Fibroblast of lung (primary cell): ENCODE measurements at regions not wholly inside any gene's neighbourhood (a gene's known extent, or its start where the extent isn't known, plus 50 kb on each side); places are given as distances from the start of the nearest gene placed in this dataset.

ENCODE experiments used
- DNase-seq, 2 donors: peaks; one replicate each; pipeline versions ENCODE4 v3.0.0 to v3.0.0-alpha.2; 2010; ENCODE audit warnings: low read depth in 2 of 2
- H2AFZ ChIP-seq: 2 replicates; pipeline ENCODE4 v1.5.1; 2012; ENCODE audit warnings: low read length, control low read depth, inconsistent platforms
- H3K27ac ChIP-seq: 2 replicates; pipeline ENCODE4 v1.5.1; 2011; ENCODE audit warnings: low read length, control low read depth; ENCODE audit not compliant: insufficient read depth
- H3K27me3 ChIP-seq: 2 replicates; pipeline ENCODE4 v1.5.1; 2011; ENCODE audit warnings: mild to moderate bottlenecking, low read length; ENCODE audit not compliant: control insufficient read depth, insufficient read depth
- H3K36me3 ChIP-seq: 2 replicates; pipeline ENCODE4 v1.5.1; 2011; ENCODE audit warnings: low read length; ENCODE audit not compliant: control insufficient read depth, insufficient read depth
- H3K4me1 ChIP-seq: 2 replicates; pipeline ENCODE4 v1.5.1; 2011; ENCODE audit warnings: low read length; ENCODE audit not compliant: control insufficient read depth, insufficient read depth; ENCODE audit errors: extremely low read depth
- H3K4me2 ChIP-seq: 2 replicates; pipeline ENCODE4 v1.5.1; 2011; ENCODE audit warnings: low read length, control low read depth; ENCODE audit not compliant: insufficient read depth; ENCODE audit errors: extremely low read depth
- H3K4me3 ChIP-seq, 4 experiments: fragments of 200-600 bp in 1 of 4; sonication (generic) in 1 of 4; replicated peaks in 1 of 4; 2 replicates each; pipeline ENCODE4 v1.5.1; 2011 to 2016; ENCODE audit warnings: low read length in 4 of 4, low read depth in 3 of 4, mild to moderate bottlenecking in 3 of 4, control low read depth in 2 of 4, inconsistent platforms in 1 of 4, mixed read lengths in 1 of 4; ENCODE audit not compliant: insufficient read depth in 1 of 4; ENCODE audit errors: control extremely low read depth in 1 of 4
- H3K79me2 ChIP-seq: 2 replicates; pipeline ENCODE4 v1.5.1; 2012; ENCODE audit warnings: mild to moderate bottlenecking, low read length, inconsistent platforms; ENCODE audit not compliant: control insufficient read depth, insufficient read depth
- H3K9ac ChIP-seq: 2 replicates; pipeline ENCODE4 v1.5.1; 2011; ENCODE audit warnings: mild to moderate bottlenecking, low read length, control low read depth; ENCODE audit not compliant: insufficient read depth
- H3K9me3 ChIP-seq: 2 replicates; pipeline ENCODE4 v1.5.1; 2012; ENCODE audit warnings: low read depth, low read length; ENCODE audit not compliant: control insufficient read depth, insufficient read depth
- H4K20me1 ChIP-seq: 2 replicates; pipeline ENCODE4 v1.5.1; 2011; ENCODE audit warnings: low read length; ENCODE audit not compliant: control insufficient read depth, insufficient read depth; ENCODE audit errors: extremely low read depth
- CTCF ChIP-seq, 2 donors: IDR thresholded peaks in 1 of 2; conservative IDR thresholded peaks in 1 of 2; 1 replicate in 1 of 2; 2 replicates in 1 of 2; pipeline ENCODE4 v1.5.1; 2011 to 2012; ENCODE audit warnings: low read length in 2 of 2, control low read depth in 1 of 2, inconsistent platforms in 1 of 2, low read depth in 1 of 2, mild to moderate bottlenecking in 1 of 2
- EZH2 ChIP-seq: IDR thresholded peaks from 2 replicates; pipeline ENCODE4 v1.5.1; 2012; ENCODE audit warnings: low read length, control low read depth, mild to moderate bottlenecking; ENCODE audit errors: missing control alignments

- Histone ChIP-seq H3K36me3 (no peaks in the 10 kb centered on the region), H3K4me1 (no peaks in the 10 kb centered on the region), H3K79me2 (no peaks in the 10 kb centered on the region), H3K4me2 (no peak overlapping the region), H3K4me3 (no peak overlapping the region), H3K9me3 (no peaks in the 10 kb centered on the region), H3K9ac (no peak overlapping the region), H3K27me3 (no peaks in the 10 kb centered on the region), H3K27ac (no peak overlapping the region), H4K20me1 (no peaks in the 10 kb centered on the region), H2AFZ (no peak overlapping the region)
- no peak for TF ChIP-seq CTCF (conservative IDR thresholded peaks at IDR 0.05 in 1 of 2, IDR thresholded peaks at IDR 0.05 in 1 of 2; ENCODE audit: low read depth in 1 of 2, low read length in 2 of 2)
- DNase-seq: no peak
Measured at GRCh38 chr1:47608296-47608875, 170.5 kb downstream of the FOXD2 start.

GRCh38 chr1:47611992-47612391 is 174.1 kb downstream of the FOXD2 start:
- no peak for TF ChIP-seq CTCF (conservative IDR thresholded peaks at IDR 0.05 in 1 of 2, IDR thresholded peaks at IDR 0.05 in 1 of 2; ENCODE audit: low read depth in 1 of 2, low read length in 2 of 2)
- TF ChIP-seq EZH2: no peak
- Histone ChIP-seq H4K20me1 (no peaks in the 10 kb centered on the region), H2AFZ (no peak overlapping the region), H3K27me3 (no peaks in the 10 kb centered on the region), H3K79me2 (no peaks in the 10 kb centered on the region), H3K27ac (no peak overlapping the region), H3K9me3 (no peaks in the 10 kb centered on the region), H3K4me3 (no peak overlapping the region), H3K36me3 (no peaks in the 10 kb centered on the region), H3K4me1 (no peaks in the 10 kb centered on the region), H3K9ac (no peak overlapping the region), H3K4me2 (no peak overlapping the region)
- no peak for DNase-seq

- TF ChIP-seq EZH2 (no peak), CTCF (conservative IDR thresholded peaks at IDR 0.05 in 1 of 2, IDR thresholded peaks at IDR 0.05 in 1 of 2; ENCODE audit: low read depth in 1 of 2, low read length in 2 of 2) (no peak)
- no peak overlapping the region for H3K4me3 ChIP-seq
- H3K9ac ChIP-seq: no peak overlapping the region
- H3K4me2 ChIP-seq: no peak overlapping the region
- H2AFZ ChIP-seq: no peak overlapping the region
- no peaks in the 10 kb centered on the region for H4K20me1 ChIP-seq
- H3K36me3 ChIP-seq: no peaks in the 10 kb centered on the region
- no peaks in the 10 kb centered on the region for H3K9me3 ChIP-seq
- no peaks in the 10 kb centered on the region for H3K4me1 ChIP-seq
- no peaks in the 10 kb centered on the region for H3K27me3 ChIP-seq
- no peak for DNase-seq
- H3K79me2 ChIP-seq: no peaks in the 10 kb centered on the region
- H3K27ac ChIP-seq: no peak overlapping the region
Measured at GRCh38 chr1:47612819-47613218, 175.0 kb downstream of the FOXD2 start.
